ENCODE measurements at regions not wholly inside any gene's neighbourhood (a gene's known extent, or its start where the extent isn't known, plus 50 kb on each side); places are given as distances from the start of the nearest gene placed in this dataset.

DNA sequence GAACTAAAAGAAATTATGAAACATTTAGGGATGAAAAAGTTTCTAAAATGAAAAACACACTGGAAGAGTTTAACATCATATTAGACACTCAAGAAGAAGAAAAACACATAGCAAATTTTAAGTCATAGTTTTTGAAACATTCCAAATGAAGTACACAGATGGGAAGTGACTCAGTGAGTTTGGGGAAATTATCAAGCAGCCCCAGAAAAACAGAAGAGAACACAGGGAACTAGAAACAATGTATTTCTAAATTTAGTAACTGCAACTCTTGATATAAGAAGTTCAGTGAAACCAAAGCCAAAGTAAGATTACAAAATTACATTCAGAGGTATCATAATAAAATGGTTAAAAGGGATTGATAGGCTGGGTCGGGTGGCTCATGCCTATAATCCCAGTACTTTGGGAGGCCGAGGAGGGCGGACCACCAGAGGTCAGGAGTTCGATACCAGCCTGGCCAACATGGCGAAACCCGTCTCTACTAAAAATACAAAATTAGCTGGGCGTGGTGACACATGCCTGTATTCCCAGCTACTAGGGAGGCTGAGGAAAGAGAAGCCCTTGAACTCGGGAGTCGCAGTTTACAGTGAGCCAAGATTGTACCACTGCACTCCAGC lies 461.2 kb downstream of the KCTD8 start:
- CTCF ChIA-PET, result no interaction called here
- POLR2A ChIA-PET, result no interaction called here
- no peak overlapping the region for H3K4me3 ChIP-seq (ENCODE audit: low read depth, low read length)
- TF ChIP-seq, protein P1, sequence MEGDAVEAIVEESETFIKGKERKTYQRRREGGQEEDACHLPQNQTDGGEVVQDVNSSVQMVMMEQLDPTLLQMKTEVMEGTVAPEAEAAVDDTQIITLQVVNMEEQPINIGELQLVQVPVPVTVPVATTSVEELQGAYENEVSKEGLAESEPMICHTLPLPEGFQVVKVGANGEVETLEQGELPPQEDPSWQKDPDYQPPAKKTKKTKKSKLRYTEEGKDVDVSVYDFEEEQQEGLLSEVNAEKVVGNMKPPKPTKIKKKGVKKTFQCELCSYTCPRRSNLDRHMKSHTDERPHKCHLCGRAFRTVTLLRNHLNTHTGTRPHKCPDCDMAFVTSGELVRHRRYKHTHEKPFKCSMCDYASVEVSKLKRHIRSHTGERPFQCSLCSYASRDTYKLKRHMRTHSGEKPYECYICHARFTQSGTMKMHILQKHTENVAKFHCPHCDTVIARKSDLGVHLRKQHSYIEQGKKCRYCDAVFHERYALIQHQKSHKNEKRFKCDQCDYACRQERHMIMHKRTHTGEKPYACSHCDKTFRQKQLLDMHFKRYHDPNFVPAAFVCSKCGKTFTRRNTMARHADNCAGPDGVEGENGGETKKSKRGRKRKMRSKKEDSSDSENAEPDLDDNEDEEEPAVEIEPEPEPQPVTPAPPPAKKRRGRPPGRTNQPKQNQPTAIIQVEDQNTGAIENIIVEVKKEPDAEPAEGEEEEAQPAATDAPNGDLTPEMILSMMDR (IDR thresholded peaks at IDR 0.05; ENCODE audit: insufficient read depth, low read length, missing control alignments), result no peak
- no peak for DNase-seq (ENCODE audit: low read depth, low spot score)

DNA sequence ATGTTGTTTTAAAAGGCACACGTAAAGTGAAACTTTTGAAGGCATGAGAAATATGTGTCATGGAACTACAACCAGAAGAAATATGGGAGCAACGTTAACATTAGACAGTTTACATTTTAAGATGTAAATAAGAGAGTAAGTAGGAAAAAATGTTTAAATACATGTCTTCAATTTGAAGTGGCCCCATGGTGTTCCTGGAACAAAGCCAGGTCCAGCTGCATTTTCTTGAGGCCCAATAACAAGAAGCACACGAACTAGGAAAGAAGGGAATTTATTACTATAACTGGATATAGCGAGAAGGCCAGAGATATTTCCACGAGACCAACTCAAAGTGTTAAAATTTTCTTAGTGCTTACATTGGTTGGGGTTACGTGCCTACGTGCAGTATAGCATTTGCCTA lies 458.1 kb downstream of the KCTD8 start:
- TF ChIP-seq, protein P1 (IDR thresholded peaks at IDR 0.05; ENCODE audit: insufficient read depth, low read length, missing control alignments), result no peak
- POLR2A ChIA-PET, result no interaction called here
- CTCF ChIA-PET, result no interaction called here
- DNase-seq (ENCODE audit: low read depth, low spot score), result no peak
- no peak overlapping the region for H3K4me3 ChIP-seq (ENCODE audit: low read depth, low read length)

DNA sequence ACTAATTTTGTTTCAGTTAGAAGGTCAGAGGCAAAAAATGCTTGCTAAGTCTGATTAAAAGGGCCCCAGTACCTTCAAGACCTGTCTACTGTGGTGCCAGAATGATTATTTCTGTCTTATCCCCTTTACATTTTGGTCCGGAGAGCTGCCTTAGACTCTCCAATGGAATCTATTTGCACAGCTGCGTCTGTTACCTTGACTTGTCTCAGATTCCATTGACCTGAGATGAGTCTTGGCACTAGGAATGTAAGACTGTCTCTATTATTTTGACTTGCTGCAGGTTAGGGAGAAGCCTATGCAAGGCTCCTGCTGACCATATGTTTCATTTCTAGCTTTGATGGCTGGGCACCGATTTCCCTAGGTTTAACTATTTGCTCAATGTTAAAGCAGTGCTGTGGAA lies 457.6 kb downstream of the KCTD8 start:
- TF ChIP-seq, protein P1 (IDR thresholded peaks at IDR 0.05; ENCODE audit: insufficient read depth, low read length, missing control alignments), result no peak
- ChIA-PET CTCF (no interaction called here), POLR2A (no interaction called here)
- no peak for DNase-seq (ENCODE audit: low read depth, low spot score)
- no peak overlapping the region for H3K4me3 ChIP-seq (ENCODE audit: low read depth, low read length)

DNA sequence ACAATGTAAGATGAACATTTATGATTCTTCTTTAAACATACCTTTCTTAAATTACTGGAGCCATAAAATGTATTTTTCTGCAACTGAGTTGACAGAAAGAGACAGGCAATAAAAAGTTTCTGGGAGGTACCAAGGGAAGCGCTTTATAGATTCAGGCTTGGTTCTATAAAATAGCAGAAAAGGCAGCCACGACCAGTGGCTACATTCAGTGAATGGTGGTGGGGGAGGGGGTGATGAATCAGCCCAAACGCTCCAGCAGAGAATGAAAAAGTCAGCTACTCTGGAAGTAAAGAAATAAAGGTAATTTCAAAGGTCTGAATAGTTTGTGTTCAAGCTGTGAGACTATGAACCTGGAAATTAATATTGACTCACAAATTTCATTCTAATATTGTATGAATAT lies 456.1 kb downstream of the KCTD8 start:
- CTCF ChIA-PET, result no interaction called here
- TF ChIP-seq, protein P1 (IDR thresholded peaks at IDR 0.05; ENCODE audit: insufficient read depth, low read length, missing control alignments), result no peak
- H3K4me3 ChIP-seq (ENCODE audit: low read depth, low read length), result no peak overlapping the region
- POLR2A ChIA-PET, result no interaction called here
- no peak for DNase-seq (ENCODE audit: low read depth, low spot score)

DNA sequence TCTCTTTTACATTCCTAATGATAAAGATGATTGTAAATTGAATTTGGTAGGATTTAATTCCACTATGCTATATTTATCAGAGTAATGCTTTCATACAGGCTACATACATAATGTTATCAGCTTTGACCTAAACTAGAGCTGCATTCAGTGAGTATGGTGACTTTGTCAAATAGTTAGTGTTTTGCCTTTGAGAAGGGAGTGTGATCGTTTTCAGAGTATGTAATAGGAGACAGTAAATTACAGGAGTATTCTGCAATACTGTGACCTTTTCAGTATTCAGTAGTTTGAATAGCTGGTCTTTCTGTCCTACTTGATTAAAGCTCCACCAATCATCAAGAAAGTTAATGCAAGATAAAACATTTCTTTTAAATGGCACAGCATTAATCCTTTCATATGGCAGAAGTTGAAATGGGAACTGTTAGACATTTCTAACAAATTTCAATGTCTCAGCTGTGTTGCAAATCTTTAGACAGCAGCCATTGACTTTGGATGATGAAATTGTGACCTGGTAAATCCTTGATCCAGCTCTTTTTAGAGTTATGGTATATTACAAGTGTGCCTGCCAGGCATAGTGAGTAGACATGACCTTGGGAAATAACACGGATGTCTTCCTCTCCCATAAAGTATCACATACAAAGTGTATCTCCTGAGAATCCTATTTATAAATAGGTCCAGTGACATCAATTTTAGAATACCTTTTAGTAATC lies 455.3 kb downstream of the KCTD8 start:
- ChIA-PET POLR2A (no interaction called here), CTCF (interaction anchor here (0.6 kb wide), 1 partner anchor 862 kb away, joined by 3 read pairs; no protein-coding TSS in a partner anchor)
- TF ChIP-seq, protein P1 (IDR thresholded peaks at IDR 0.05; ENCODE audit: insufficient read depth, low read length, missing control alignments), result no peak
- H3K4me3 ChIP-seq (ENCODE audit: low read depth, low read length), result no peak overlapping the region
- DNase-seq (ENCODE audit: low read depth, low spot score), result no peak

DNA sequence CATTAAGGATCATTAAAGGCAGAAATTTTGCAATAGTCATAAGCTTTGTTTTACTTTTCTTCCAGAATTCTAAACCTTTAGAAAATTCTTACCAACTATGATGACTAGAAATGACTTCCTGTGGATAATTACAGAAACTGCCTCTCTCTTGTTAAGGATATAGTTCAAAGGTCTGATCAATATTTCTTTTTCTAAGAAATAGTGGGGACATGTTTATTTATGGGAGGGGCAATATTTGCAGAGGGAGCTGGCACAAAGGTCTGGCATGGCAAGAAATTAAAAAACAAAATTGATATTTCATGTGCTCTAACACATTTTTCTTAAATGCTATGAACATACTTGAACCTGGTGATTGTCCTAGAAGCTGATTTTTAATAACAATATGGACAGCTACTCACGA lies 448.9 kb downstream of the KCTD8 start:
- H3K4me3 ChIP-seq (ENCODE audit: low read depth, low read length), result no peak overlapping the region
- POLR2A ChIA-PET, result no interaction called here
- DNase-seq (ENCODE audit: low read depth, low spot score), result no peak
- TF ChIP-seq, protein P1 (IDR thresholded peaks at IDR 0.05; ENCODE audit: insufficient read depth, low read length, missing control alignments), result no peak
- CTCF ChIA-PET, result no interaction called here

All from AG04449 (cell line).